Activated CD4-positive, alpha-beta T cell treated with anti-CD3 and anti-CD28 coated beads, Interleukin-2, amount 50 U/mL, for 48 hours (primary cell): ENCODE measurements at regions not wholly inside any gene's neighbourhood (a gene's known extent, or its start where the extent isn't known, plus 50 kb on each side); places are given as distances from the start of the nearest gene placed in this dataset.

ENCODE experiments used
- DNase-seq, 2 experiments: peaks; one replicate each; pipeline ENCODE4 v3.0.0-alpha.2; 2020

DNA sequence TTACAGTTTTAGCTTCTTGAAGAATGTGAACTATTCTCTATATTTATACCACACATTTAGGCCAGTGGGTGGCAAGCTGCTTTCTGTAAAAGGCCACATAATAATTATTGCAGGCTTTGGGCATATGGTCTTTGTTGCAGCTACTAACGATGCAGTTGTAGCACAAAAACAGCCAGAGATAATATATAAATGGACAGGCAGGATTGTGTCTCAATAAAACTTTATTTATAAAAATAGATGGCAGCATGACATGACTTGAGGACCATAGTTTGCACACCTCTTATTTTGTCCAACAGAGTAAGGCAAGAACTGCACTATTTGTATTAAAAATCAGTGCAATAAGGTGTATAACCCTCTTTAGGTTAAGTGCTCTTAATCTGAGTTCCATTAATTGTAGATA lies 415.0 kb downstream of the ANXA1 start:
- DNase-seq = no peak

DNA sequence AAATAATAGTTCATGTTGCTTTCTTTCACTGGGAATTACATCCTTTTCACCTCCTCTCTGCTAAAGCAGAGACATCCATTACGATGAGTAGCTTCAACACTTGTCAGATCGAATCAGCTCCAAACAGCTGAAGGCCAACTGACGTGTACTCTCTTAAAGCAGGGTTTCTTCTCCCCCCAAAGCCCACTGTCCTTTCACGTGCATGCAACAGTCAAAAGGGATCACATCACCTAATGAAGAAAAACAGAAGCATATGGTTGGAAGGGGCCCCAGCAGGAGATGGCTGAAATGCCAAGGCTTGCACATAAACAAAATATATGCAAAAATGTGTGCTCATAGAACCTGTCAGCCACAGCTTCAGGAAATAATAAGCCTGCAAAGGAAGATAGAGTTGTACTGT lies 421.6 kb downstream of the ANXA1 start:
- no peak for DNase-seq

DNA sequence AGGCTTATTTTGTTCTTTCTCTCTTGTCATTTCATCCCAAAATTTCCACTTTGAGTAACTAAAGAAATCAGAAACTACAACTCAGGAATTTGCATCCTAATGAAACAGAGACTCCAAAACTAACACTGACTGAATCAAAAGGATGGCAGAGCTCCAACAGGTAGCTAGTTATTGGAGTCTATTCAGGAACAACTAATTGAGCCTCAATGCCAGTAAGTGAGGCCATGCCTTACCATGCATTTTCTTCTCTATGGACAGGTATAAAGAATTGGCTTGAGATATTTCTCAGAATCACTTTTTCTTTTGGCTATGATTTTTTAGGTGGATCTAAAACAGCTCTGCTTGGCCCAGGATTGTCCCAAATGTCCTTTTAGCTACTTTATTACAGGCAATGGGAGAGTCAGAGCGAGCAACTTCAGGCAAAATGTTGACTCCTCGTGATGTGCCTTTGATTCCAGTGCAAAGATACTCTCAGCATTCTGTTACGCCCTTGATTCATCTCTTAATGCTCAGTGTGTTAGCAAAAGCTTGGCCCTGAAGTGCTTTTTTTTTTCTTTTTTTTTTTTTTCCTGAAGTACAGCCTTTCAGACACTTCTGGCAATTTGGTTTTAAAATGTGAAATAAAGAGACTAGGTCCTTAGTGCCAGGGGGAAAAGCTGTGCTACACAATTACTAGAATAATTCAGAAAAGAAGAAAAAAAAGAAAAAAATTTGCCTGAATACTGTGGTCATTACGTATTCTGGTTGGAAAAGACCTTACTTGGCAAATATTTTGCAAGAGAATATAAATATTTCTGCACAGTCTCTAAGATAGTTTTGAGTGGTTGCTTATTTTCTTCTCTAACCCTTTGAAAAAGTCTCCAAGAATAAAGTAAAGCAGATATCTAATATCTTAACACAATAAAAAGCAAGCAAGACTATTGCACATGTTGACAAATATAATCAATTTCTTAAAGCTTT lies 423.7 kb downstream of the ANXA1 start:
- no peak for DNase-seq

DNA sequence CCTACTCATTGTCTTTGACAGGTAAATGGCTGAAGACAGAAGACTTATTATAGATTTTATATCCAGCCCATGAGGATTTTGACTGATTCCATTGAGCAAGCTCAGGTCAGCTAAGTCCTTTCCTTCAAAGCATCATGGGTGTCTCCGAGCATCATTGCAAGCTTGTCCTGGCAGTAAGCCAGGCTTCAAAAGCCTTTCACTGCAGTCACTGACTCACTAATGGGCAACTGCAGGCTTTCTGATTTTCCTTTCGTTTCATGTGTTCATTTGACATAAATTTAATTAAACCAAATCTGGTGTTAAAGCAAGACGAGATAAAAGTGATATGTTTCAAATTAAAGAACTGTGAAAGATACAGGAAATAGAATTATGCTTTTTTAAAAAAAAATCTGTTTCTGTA lies 426.2 kb downstream of the ANXA1 start:
- no peak for DNase-seq

DNA sequence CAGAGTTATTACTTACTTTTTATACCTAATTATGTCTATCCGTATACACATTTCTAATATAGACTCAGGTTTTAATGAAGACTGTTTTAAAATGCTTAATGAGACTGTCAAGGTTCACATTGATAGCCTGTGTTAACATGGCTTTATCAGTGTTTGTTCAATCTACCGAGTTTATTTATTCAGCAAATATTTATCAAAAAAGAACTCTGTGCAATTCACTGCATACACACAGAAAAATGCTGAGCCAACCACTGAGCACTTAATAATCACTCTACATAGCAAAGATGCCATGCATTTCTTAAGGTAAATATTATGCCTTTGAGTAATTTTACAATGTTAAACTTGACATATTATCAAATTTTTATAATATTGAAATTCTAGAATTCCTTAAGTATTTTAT lies 428.2 kb downstream of the ANXA1 start:
- DNase-seq = no peak

DNA sequence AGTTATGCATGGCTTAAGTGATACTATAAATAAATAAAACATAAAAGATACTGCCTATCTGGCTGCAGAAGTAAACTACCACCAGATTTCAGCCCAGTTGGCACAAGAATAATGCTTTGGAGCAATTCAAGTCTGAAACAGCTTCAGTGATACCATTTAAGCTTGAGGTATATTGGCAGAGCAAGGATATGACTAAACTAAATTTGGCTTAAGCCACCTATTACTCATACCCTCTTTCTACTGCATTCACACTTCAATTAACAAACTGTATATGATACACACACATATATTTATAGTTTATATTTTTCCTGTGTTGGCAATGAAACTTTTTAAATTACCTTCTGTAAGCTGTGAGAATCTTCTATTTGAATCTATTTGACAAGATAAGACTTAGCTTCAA lies 431.9 kb downstream of the ANXA1 start:
- DNase-seq = no peak

DNA sequence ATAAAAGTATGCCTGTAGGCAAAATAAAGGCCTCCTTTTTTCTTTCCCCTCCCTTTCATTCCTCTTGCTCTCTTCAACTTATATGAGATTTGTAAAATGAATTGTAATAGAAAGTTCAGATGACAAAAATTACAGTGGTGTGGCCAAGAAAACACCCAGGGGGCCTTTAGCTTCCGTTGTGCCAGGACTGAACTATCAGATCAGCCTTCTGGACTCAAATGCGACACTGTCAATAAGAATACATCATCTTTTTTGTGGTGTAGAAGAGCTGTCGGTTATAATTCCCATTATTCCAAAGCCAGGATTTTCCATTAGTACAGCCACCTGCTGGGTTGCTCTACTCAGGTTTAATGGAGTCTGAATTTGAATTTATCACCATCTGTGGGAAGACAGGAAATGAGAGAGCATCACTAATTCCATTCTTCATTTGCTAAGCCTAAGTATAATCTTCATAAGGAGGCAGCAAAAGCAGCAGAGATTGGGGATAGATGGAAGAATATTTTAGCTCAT lies 443.4 kb downstream of the ANXA1 start:
- DNase-seq = no peak

DNA sequence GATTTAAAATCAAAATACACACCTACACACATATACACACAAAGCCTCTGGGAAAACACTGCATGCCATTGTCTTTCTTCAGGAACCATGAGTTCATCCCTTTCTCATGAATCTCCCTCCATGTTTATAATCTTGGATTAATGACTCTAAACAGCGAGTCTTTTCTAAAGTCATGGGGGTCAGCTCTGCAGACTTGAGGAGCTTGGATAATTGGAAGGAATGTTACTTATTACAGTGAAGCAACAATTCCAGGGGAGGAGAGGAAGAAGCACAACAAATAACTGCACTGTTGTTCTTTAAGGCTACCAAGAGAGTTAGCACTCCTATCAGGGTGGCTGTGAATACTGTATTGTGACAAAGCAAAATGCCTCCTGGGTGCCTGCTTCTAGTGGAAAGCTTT lies 444.7 kb downstream of the ANXA1 start:
- no peak for DNase-seq

DNA sequence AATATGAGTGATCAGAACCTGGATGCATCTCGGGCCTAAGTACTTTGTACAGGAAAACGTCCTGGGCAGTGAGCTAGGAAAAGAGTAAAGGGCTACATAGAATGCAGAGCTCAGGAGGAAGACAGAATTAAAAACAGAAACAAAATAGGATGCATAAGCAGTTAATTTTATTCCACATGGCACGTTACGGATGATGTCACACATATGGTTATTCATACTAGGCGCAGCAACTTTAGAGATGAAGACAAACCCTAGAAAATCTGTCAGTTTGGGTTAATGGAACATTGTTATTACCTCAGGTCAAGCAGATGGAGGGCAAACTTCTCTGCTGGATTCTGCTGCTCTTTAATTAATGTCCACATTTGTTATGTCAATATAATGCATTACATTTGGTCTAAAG lies 445.4 kb downstream of the ANXA1 start:
- no peak for DNase-seq

DNA sequence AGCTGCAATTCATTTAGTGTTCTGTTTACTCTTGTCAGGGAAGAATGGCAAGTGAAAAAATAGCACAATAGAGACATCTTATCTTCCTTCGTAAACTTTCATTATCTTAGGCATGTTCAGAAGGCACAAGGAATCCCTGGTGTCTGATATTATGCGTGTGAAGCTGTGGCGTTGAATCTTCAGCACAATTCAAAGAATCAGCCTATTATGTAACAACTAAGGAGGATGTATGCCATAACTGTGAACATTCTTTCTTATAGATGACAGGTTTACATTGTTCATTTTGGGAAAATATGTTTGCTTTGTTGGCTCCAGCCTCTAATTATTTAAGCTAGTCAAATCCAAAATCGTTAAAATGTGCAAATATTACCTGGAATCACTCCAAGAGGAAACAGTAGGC lies 446.1 kb downstream of the ANXA1 start:
- no peak for DNase-seq

DNA sequence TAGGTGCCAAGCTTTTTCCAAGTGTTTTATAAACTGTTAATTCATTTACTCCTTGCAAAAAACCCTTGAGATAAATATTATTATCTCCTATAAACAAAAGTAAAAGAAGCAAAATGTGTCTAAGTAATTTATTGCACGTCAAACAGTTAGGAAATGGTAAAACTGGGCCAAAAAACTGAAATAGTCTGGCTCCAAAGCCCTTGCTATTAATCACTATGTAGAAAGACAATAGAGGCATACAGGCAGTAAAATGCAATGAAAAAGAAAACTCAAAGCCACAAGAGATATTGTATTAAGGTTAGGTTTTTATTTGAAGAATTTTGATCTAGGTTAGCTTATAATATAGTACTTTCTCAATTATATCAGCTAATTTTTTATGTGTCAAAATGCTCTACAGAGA lies 457.7 kb downstream of the ANXA1 start:
- no peak for DNase-seq

DNA sequence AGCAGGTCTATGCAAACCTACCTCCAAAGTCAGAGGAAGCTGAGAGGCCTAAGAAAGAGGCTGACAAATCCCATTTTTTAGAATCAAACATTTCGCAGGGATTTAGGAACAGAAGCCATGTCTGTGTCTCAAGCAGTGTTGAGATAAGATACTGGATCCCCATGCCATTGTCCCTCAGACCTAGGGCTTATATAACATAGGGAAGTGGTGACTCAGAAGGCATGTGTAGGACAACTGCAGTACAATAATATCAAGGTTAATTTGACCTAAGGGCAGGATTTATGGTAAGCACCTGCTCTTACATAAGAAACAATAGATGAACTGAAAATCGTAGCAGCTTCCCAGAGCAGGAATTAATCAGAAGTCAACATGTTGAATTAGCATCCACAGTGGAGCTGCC lies 459.4 kb downstream of the ANXA1 start:
- DNase-seq = no peak

DNA sequence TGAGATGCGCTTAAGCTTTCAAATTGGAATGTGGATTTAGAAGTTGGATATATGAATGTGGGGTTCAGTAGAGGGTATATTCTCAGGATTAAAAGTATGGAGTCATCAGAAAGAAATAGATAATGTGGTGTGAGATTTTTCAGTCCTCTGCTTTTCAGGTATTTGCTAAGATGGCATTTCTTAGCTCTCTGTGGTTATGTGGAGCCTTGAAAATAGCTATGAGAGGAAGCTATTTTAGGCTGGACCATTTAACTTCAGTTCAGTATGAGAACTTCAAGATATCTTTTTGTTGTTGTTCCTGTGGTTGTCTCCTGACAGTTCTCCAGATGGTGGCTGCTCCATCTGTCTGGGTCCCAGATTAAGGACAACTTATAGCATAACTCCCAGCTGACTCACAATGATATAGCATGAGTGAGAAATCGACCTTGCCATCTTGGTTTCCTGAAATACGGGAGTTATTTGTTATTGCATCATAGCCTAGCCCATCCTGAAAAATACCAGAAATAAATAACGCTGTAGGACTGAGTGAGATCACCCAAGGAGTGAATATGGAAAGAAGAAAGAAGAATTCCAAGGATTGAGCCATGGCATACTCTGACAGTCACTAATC lies 461.5 kb downstream of the ANXA1 start:
- no peak for DNase-seq

DNA sequence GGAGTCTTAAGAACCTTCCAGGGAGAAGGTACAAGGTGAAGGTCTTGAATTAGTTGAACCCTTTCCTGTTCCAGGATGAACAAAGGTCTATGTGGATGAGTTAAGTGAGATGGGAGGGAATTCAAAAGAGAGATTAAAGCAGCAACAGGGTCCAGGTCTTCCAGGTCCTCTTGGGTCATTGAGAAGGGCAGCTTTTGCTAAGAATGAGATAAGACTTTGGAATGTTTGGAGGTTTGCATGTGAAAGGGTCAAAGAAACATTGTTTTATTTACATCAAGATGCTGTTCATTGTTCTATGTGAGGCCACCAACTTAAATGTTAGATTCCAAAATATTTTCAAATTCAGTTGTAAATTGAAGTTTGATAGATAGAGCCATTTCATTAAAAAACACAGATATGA lies 463.9 kb downstream of the ANXA1 start:
- DNase-seq = no peak

DNA sequence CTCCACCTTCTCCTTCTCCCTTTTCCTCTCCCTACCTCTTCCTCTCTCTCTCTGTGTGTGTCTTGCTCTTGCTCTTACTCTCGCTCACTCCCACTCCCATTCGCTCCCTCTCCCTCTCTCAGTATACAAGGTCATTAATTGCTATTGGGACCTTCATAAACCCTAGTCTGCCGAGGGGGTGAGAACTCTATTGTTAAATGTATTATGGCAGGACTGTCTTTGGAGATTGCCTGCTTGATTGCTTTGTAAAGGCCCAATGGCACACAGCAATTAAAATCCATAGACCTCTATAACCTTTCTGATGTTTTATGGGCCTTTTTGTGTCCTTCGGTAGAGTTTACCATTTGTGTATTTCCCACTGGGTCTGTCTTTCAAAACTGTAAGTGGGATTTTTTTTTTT lies 465.9 kb downstream of the ANXA1 start:
- no peak for DNase-seq

DNA sequence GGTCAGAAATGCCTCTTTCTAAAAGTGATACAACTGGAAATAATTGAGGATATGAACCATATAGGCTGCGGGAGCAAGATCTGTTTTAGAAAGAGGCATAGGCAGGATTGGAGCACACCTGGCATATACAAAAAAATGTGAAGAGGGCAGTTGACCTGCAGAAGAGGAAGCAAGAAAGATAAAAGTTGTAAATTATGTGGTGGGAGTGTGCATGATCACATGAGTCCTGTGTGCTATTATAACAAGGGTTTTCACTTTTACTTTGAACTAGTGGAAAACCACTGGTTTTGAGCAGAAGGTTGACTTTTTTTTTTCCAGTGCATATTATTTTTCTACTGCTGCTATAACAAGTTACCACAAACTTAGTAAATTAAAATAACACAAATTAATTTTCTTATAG lies 489.3 kb downstream of the ANXA1 start:
- no peak for DNase-seq

DNA sequence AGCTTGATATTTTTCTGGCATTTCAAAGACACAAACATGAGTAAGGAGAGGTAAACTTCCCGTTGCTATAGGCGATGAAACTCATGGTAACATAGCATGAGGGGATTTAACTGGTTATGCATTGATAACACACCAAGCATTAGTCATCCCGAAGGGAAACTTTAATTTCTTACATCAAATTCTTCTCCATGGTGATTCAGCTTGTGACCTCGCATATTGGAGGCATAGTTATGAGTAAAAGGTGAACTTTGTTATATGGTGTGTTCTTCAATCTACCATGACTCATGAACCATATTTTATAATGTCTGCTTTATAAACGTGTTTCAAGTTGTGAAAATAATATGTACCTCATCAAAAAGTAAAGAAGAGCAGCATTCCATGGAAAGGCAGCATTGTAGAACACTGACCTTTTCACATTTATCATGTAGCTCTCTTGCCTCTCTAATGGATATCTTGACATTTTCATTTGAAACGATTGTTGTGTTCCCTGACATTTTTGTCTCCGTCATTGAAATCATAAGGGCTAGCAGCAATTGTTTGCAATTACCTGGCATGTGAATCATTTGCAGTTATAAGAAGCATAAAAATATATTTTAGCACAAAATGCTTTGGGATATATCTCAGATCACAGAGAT lies 491.8 kb downstream of the ANXA1 start:
- DNase-seq = no peak

DNA sequence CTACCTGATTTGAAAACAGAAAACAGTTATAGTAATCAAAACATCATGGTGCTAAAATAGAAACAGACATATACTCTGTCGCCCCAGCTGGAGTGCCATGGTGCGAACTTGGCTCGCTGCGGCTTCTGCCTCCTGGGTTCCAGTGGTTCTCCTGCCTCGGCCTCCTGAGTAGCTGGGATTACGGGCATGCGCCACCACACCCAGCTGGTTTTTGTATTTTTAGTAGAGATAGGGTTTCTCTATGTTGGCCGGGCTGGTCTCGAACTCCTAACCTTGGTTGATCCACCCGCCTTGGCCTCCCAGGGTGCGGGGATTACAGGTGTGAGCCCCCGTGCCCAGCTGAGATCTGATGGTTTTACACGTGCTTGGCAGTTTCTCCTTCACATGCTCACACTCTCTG lies 495.9 kb downstream of the ANXA1 start:
- no peak for DNase-seq

DNA sequence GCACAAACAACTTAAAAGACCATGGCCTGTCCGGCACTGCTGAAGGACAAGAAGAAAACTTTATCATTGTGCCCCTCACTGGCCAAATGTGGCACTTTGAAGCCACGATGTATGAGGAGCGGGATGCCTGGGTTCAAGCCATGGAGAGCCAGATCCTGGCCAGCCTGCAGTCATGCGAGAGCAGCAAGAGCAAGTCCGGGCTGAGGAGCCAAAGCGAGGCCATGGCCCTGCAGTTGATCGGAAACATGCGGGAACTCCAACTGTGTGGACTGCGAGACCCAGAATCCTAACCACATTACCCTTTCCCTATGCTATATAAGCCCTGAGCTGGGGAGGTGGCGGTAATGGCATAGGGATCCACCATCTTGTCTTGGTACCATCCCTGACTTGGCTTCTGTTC lies 497.9 kb downstream of the ANXA1 start:
- DNase-seq = no peak

DNA sequence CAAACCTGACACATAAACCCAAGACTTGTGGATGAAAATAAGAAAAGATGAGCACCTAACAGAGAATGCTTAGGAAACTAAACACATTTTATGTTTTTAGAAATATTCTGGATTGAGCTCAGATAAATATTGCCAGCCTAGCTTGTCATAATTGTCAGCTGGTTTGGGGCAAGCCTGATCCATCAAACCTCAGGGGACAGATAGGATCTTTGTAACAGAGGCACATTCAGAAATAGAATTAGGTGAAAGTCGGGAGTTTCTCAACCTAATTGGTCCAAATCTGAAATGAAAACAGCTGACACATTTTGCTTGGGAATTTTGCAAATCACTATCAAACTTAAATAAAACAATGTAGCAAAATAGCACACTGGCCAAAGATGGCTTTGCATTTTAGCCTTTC lies 503.7 kb downstream of the ANXA1 start:
- DNase-seq = no peak

DNA sequence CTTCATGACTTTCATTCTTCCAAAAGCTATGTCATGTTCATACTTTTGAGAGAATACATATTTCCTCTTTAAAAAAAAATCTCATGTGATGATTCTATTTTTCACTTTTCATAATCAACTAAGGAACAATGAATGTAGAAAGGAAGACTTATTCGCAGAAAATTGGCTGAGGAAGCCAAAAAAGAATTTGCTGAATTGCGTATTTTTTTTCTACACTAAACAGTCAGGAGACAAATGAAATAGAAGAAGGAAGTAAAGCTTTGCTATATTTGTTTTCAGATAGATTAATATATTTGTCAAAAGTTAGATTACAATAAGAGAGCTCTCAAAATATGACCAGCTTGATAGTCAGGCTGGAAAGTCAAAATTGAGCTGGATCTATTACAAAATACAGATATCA lies 504.2 kb downstream of the ANXA1 start:
- DNase-seq = no peak

DNA sequence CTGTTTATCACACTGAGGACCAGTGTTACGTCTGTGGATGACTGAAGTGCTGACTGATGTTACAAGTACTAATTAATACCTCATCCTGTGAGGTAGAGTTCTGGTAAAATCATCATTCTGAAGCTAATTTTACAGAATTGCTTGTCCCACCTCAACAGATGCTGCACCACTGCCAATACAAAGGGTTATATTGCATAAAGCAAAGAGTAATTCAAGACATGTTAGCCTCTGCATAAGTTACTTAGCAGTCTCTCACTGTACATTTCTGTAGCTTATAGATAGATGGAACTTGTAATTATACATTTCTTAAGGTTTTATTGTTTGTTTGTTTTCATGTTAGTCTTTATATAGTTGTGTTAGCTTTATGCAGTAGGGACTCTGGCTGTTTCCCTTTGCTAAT lies 513.6 kb downstream of the ANXA1 start:
- no peak for DNase-seq

DNA sequence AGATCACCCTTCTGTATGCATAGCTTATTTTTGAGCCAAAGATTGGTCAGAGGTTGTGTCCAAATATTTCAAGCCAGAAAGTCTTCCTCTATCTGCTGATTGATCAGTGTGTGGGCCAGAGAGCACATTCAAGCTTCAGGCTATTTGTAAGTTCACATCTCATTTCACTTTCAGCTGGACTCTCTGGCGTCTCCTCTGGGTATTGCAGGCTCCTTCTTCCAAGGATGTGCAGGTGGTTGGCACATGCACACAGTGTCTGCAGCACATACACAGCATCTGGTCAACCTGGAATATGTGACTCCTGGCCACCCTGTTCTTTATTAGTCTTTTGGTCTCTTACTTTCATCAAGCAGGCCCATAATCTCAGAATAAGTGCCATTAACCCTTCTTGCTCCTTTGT lies 516.1 kb downstream of the ANXA1 start:
- DNase-seq = no peak

DNA sequence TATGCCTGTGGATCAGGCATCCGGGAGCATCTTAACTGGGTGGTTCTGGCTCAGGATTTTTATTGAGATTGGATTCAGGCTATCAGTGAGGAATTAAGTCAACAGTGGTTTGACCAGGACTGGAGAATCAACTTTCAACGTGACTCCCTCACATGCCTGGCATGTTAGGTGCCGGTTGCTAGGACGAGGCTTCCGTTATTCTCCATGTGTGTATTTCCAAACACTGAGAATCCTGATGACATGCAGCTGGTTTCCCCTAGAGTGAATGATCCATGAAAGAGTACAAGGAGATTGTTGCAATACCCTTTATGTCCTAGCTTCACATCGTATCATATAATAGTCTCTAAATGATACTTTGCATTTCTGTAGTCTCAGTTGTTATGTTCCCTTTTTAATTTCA lies 529.2 kb downstream of the ANXA1 start:
- DNase-seq = no peak
